K562 (cell line): ENCODE measurements at regions not wholly inside any gene's neighbourhood (a gene's known extent, or its start where the extent isn't known, plus 50 kb on each side); places are given as distances from the start of the nearest gene placed in this dataset.

Source experiments
- ATAC-seq: fragments of 200-7000 bp; cut with Tn5 transposase; 3 replicates; pipeline ENCODE4 v1.9.1; 2020; ENCODE audit warnings: moderate library complexity
- BruUV-seq: library from RNA; stranded (reverse); fragments of 400-500 nt; replicated peaks from 2 replicates; lab custom pipeline; 2021; lab: Mats Ljungman, UMichigan
- CTCF ChIA-PET: fragments of 300-600 bp; formaldehyde crosslinking; extraction: SDS; loops from one replicate; lab custom pipeline; 2021; ENCODE audit warnings: low intra/inter-chr PET ratio; lab: Yijun Ruan, JAX
- POLR2A ChIA-PET: fragments of 300-600, 350-650 bp; sonication (Branson Sonifier 250); formaldehyde crosslinking; extraction: SDS; loops from one replicate; lab custom pipeline; 2021; ENCODE audit warnings: antibody characterized with exemption, inconsistent platforms; lab: Yijun Ruan, JAX
- DNase-seq, 4 experiments: peaks; one replicate each; pipeline versions ENCODE4 v3.0.0 to v3.0.0-alpha.2; 2011 to 2018; ENCODE audit warnings: low spot score in 3 of 4, mixed read lengths in 3 of 4; ENCODE audit errors: extremely low read depth in 1 of 4
- FAIRE-seq: peaks from 2 replicates; lab custom pipeline; 2011; peaks lifted over from hg19 to GRCh38; lab: Jason Lieb, UNC
- H2AFZ ChIP-seq: 2 replicates; pipeline ENCODE4 v1.6.0; 2011; ENCODE audit warnings: low read depth, low read length, control low read depth, inconsistent platforms
- H3K27ac ChIP-seq: fragments of 200-600 bp; 3 replicates; pipeline ENCODE4 v1.8.0; 2011; ENCODE audit warnings: low read depth, mild to moderate bottlenecking, control low read depth, inconsistent platforms, low read length, moderate library complexity, mixed read lengths; ENCODE audit errors: extremely low read depth
- H3K27me3 ChIP-seq, 2 experiments: fragments of 300-600 bp in 1 of 2; 2 replicates in 1 of 2; 3 replicates in 1 of 2; pipeline versions ENCODE4 v1.6.0 to v1.8.0; 2011; ENCODE audit warnings: inconsistent platforms in 2 of 2, low read length in 2 of 2, mild to moderate bottlenecking in 1 of 2, mixed read lengths in 1 of 2, moderate library complexity in 1 of 2; ENCODE audit not compliant: control insufficient read depth in 2 of 2, insufficient read depth in 2 of 2
- H3K36me3 ChIP-seq: fragments of 300-600 bp; 3 replicates; pipeline ENCODE4 v1.8.0; 2011; ENCODE audit warnings: mild to moderate bottlenecking, low read length, inconsistent platforms; ENCODE audit not compliant: control insufficient read depth, insufficient read depth
- H3K4me1 ChIP-seq, 2 experiments: fragments of 200-600 bp in 1 of 2; replicated peaks in 1 of 2; 2 replicates in 1 of 2; 3 replicates in 1 of 2; pipeline versions ENCODE4 v1.5.1 to v1.8.0; 2011; ENCODE audit warnings: inconsistent platforms in 2 of 2, low read length in 2 of 2, mild to moderate bottlenecking in 1 of 2, mixed read lengths in 1 of 2, moderate library complexity in 1 of 2; ENCODE audit not compliant: control insufficient read depth in 2 of 2, insufficient read depth in 2 of 2
- H3K4me2 ChIP-seq: 2 replicates; pipeline ENCODE4 v1.6.1; 2011; ENCODE audit warnings: low read length, control low read depth, inconsistent platforms, mixed read lengths; ENCODE audit not compliant: insufficient read depth
- H3K4me3 ChIP-seq: fragments of 200-600 bp; sonication (generic), shearing (Covaris generic); 2 replicates; pipeline ENCODE4 v1.5.1; 2016; ENCODE audit warnings: control low read depth, inconsistent platforms
- H3K79me2 ChIP-seq: fragments of 200-600 bp; 3 replicates; pipeline ENCODE4 v1.8.0; 2011; ENCODE audit warnings: low read length, inconsistent platforms; ENCODE audit not compliant: control insufficient read depth, insufficient read depth
- H3K9ac ChIP-seq, 2 experiments: 2 replicates each; pipeline versions ENCODE4 v1.6.0 to v1.6.1; 2011; ENCODE audit warnings: low read depth in 2 of 2, low read length in 2 of 2, control low read depth in 1 of 2, inconsistent platforms in 1 of 2, mild to moderate bottlenecking in 1 of 2, mixed read lengths in 1 of 2; ENCODE audit not compliant: insufficient read depth in 1 of 2
- H3K9me1 ChIP-seq: one replicate; pipeline ENCODE4 v1.6.0; 2011; ENCODE audit warnings: inconsistent platforms, mild to moderate bottlenecking, low read length, moderate library complexity; ENCODE audit not compliant: control insufficient read depth, insufficient read depth
- H3K9me3 ChIP-seq: replicated peaks from 2 replicates; pipeline ENCODE4 v1.5.1; 2011; ENCODE audit warnings: low read depth, low read length, inconsistent platforms; ENCODE audit not compliant: control insufficient read depth, insufficient read depth
- H4K20me1 ChIP-seq: replicated peaks from 2 replicates; pipeline ENCODE4 v1.6.1; 2011; ENCODE audit warnings: low read length, inconsistent platforms, mixed read lengths; ENCODE audit not compliant: control insufficient read depth, insufficient read depth
- ATF4 ChIP-seq: fragments of 450-650 bp; formaldehyde crosslinking; IDR thresholded peaks from 2 replicates; pipeline ENCODE4 v1.4.0; 2022; ENCODE audit warnings: mild to moderate bottlenecking, moderate library complexity
- CHCHD3 ChIP-seq: fragments of 250-450 bp; sonication (Bioruptor Pico); IDR thresholded peaks from 2 replicates; pipeline ENCODE4 v2.1.2; 2022; ENCODE audit warnings: mild to moderate bottlenecking
- NFIC ChIP-seq: fragments of 450-650 bp; IDR thresholded peaks from 2 replicates; pipeline ENCODE4 v1.6.1; 2017; ENCODE audit warnings: mild to moderate bottlenecking, inconsistent platforms
- RBBP5 ChIP-seq: fragments of 200-600 bp; sonication (generic); IDR thresholded peaks from 2 replicates; pipeline ENCODE4 v1.6.1; 2012; ENCODE audit warnings: borderline replicate concordance, mild to moderate bottlenecking, low read length, control low read depth, inconsistent platforms; ENCODE audit not compliant: insufficient read depth, poor library complexity, severe bottlenecking
- REST ChIP-seq, 2 experiments: fragments of 450-650 bp; formaldehyde crosslinking in 1 of 2; IDR thresholded peaks; 2 replicates each; pipeline versions ENCODE4 v1.4.0 to v1.6.1; 2014 to 2020; ENCODE audit warnings: mild to moderate bottlenecking in 2 of 2, borderline replicate concordance in 1 of 2, low read depth in 1 of 2
- ZBTB33 ChIP-seq: sonication (generic); formaldehyde crosslinking; IDR thresholded peaks from 2 replicates; pipeline ENCODE4 v1.8.1; 2023; ENCODE audit warnings: mild to moderate bottlenecking, missing genetic modification reagents
- ZNF347 ChIP-seq: fragments of 450-650 bp; formaldehyde crosslinking; IDR thresholded peaks from 2 replicates; pipeline ENCODE4 v1.4.0; 2020; ENCODE audit warnings: low read depth, mild to moderate bottlenecking, moderate library complexity
- WGBS: fragments of 100-300 bp; shearing (Covaris generic); methylation state at CpG from one replicate; pipeline ENCODE4 v1.1.6; 2016; ENCODE audit warnings: low coverage, mixed read lengths; ENCODE audit not compliant: insufficient coverage; ENCODE audit errors: missing lambda C conversion rate; 5-methylcytosine and 5-hydroxymethylcytosine counted together
- in situ Hi-C: fragments of 300-500 bp; cut with MboI; formaldehyde crosslinking; loops from 4 replicates; pipeline ENCODE4 v1.15.0; 2018; ENCODE audit warnings: inconsistent platforms, mixed read lengths
- intact Hi-C: fragments of 100-400 bp; cut with micrococcal nuclease; formaldehyde crosslinking; loops from 2 replicates; pipeline ENCODE4 v1.14.2; 2022

GRCh38 chr4:26028793-26029567, 115.0 kb downstream of the SMIM20 start:
- intact Hi-C loops (loop anchor here (5.0 kb wide), 1 partner anchor 102 kb away; no protein-coding TSS in a partner anchor), in situ Hi-C loops (no loop called here)
- no peak for FAIRE-seq
- Histone ChIP-seq H3K9ac (no peak overlapping the region), H3K36me3 (no peaks in the 10 kb centered on the region), H3K4me1 (peaks cover 0 to 7% of the 10 kb centered on the region in 2 experiments; a peak in 2 of 5 replicates), H2AFZ (no peak overlapping the region), H3K27ac (no peak overlapping the region), H3K4me2 (no peak overlapping the region), H3K9me3 (no peaks in the 10 kb centered on the region), H3K27me3 (peaks cover 10 to 28% of the 10 kb centered on the region in 2 experiments; a peak in 4 of 5 replicates), H3K79me2 (no peaks in the 10 kb centered on the region), H3K9me1 (no peaks in the 10 kb centered on the region), H4K20me1 (no peaks in the 10 kb centered on the region), H3K4me3 (no peak overlapping the region)
- CTCF ChIA-PET: interaction anchor here (0.7 to 1.0 kb wide), 3 partner anchors 382 to 980 kb away, joined by 3 to 6 read pairs (median 3); no protein-coding TSS in a partner anchor
- no TSS peak for BruUV-seq
- peak; percentile 99 for ATAC-seq
- WGBS: 0% methylated on average over 18 of the region's 39 CpGs
- POLR2A ChIA-PET: no interaction called here
- peak; percentile 37 to 58 (median 50) for DNase-seq
- TF ChIP-seq RBBP5 (no peak), ATF4 (CRISPR knock-in tag) (no peak), NFIC (no peak), ZBTB33 (no peak), ZNF347 (CRISPR knock-in tag) (no peak), CHCHD3 (CRISPR knock-in tag) (no peak), REST (IDR thresholded peaks at IDR 0.05; ENCODE audit: borderline replicate concordance) (peak; percentile 53; the same call in 1 of the 2 replicates), REST (CRISPR knock-in tag; IDR thresholded peaks at IDR 0.05; ENCODE audit: low read depth) (no peak)
